ENCODE measurements at regions not wholly inside any gene's neighbourhood (a gene's known extent, or its start where the extent isn't known, plus 50 kb on each side); places are given as distances from the start of the nearest gene placed in this dataset.

DNA sequence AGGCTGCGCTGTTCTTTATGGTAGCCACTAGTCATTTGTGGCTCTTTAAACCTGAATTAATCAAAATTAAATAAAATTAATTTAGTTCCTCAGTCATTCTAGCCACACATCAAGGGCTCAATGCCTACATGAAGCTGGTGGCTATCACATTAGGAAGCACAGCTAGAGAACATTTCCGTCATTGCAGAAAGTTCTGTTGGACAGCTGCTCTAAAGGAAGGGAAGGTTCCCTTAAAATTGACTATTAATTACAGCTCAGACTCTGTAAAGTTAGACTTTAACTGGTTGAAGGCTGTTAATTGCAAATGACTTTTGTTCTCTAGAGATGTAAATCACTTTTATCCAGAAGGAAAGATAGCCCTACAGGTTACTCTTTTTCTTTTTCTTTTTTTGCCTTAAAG, 202.7 kb upstream of the ADAMTS9 start:
- Histone ChIP-seq H3K4me1 (ENCODE audit: control insufficient read depth, low read depth, low read length) (peaks cover 6% of the 10 kb centered on the region), H3K9me3 (ENCODE audit: control insufficient read depth, low read depth, low read length) (no peaks in the 10 kb centered on the region), H3K36me3 (ENCODE audit: control insufficient read depth, low read depth, low read length) (no peaks in the 10 kb centered on the region), H3K9ac (ENCODE audit: low read length) (no peak overlapping the region), H3K27me3 (ENCODE audit: control insufficient read depth, insufficient read depth, low read length) (no peaks in the 10 kb centered on the region), H3K4me3 (ENCODE audit: low read length) (no peak overlapping the region), H3K27ac (ENCODE audit: low read length) (no peak overlapping the region)

DNA sequence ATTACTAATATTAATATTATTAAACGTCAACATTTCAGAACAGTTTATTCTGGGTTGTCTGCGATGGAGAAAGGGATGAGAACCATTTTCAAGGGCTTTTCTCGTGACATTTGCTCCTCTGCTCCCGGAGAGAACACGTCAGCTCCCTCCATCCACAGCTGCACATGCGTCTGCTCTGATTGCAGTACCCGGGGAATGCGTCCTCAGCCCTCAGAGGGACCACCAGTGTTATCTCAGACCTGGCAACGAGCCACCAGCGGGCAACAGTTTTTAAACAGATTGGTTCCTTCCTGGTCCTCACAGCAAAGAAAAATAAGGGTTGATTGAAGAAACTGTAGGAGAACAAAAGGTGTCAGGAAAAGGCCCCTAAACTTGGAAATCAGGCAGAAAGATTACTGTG, 202.2 kb upstream of the ADAMTS9 start:
- H3K4me3 ChIP-seq (ENCODE audit: low read length) = no peak overlapping the region
- H3K36me3 ChIP-seq (ENCODE audit: control insufficient read depth, low read depth, low read length) = no peaks in the 10 kb centered on the region
- no peaks in the 10 kb centered on the region for H3K27me3 ChIP-seq (ENCODE audit: control insufficient read depth, insufficient read depth, low read length)
- no peak overlapping the region for H3K27ac ChIP-seq (ENCODE audit: low read length)
- H3K4me1 ChIP-seq (ENCODE audit: control insufficient read depth, low read depth, low read length) = peaks cover 6% of the 10 kb centered on the region
- no peak overlapping the region for H3K9ac ChIP-seq (ENCODE audit: low read length)
- H3K9me3 ChIP-seq (ENCODE audit: control insufficient read depth, low read depth, low read length) = no peaks in the 10 kb centered on the region

GRCh38 chr3:64888840-64889392, 201.1 kb upstream of the ADAMTS9 start:
- no peak overlapping the region for H3K9ac ChIP-seq (ENCODE audit: low read length)
- H3K27me3 ChIP-seq (ENCODE audit: control insufficient read depth, insufficient read depth, low read length) = no peaks in the 10 kb centered on the region
- peaks cover 6% of the 10 kb centered on the region for H3K4me1 ChIP-seq (ENCODE audit: control insufficient read depth, low read depth, low read length)
- H3K27ac ChIP-seq (ENCODE audit: low read length) = no peak overlapping the region
- H3K36me3 ChIP-seq (ENCODE audit: control insufficient read depth, low read depth, low read length) = no peaks in the 10 kb centered on the region
- H3K9me3 ChIP-seq (ENCODE audit: control insufficient read depth, low read depth, low read length) = no peaks in the 10 kb centered on the region
- no peak overlapping the region for H3K4me3 ChIP-seq (ENCODE audit: low read length)

- Histone ChIP-seq H3K36me3 (ENCODE audit: control insufficient read depth, low read depth, low read length) (no peaks in the 10 kb centered on the region), H3K9ac (ENCODE audit: low read length) (no peak overlapping the region), H3K27ac (ENCODE audit: low read length) (no peak overlapping the region), H3K4me1 (ENCODE audit: control insufficient read depth, low read depth, low read length) (peaks cover 6% of the 10 kb centered on the region), H3K4me3 (ENCODE audit: low read length) (no peak overlapping the region), H3K27me3 (ENCODE audit: control insufficient read depth, insufficient read depth, low read length) (no peaks in the 10 kb centered on the region), H3K9me3 (ENCODE audit: control insufficient read depth, low read depth, low read length) (no peaks in the 10 kb centered on the region)
These were observed 200.4 kb upstream of the ADAMTS9 start for GRCh38 chr3:64888165-64888564.

DNA sequence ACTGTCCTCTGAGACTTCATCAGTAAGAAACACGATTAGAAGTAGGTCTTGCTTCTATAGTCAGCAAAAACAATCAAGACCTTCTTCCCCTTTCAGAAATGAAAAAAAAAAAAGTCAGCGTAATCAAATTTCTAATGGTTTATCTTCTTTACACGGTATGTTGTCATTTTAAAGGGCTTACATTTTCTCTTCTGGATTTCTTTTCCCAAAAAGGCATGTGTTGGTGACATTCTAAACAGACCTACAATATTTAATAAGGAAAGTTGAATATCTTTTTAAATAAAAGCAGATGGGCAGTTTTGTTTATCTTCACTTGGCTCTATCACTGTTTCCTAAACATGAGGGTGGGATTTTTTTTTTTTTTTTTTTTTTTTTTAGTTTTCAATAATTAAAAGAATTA, 197.3 kb upstream of the ADAMTS9 start:
- Histone ChIP-seq H3K9ac (ENCODE audit: low read length) (no peak overlapping the region), H3K27ac (ENCODE audit: low read length) (no peak overlapping the region), H3K36me3 (ENCODE audit: control insufficient read depth, low read depth, low read length) (no peaks in the 10 kb centered on the region), H3K4me1 (ENCODE audit: control insufficient read depth, low read depth, low read length) (no peaks in the 10 kb centered on the region), H3K27me3 (ENCODE audit: control insufficient read depth, insufficient read depth, low read length) (no peaks in the 10 kb centered on the region), H3K4me3 (ENCODE audit: low read length) (no peak overlapping the region), H3K9me3 (ENCODE audit: control insufficient read depth, low read depth, low read length) (no peaks in the 10 kb centered on the region)

GRCh38 chr3:64884536-64884935, 196.7 kb upstream of the ADAMTS9 start:
- Histone ChIP-seq H3K27ac (ENCODE audit: low read length) (no peak overlapping the region), H3K36me3 (ENCODE audit: control insufficient read depth, low read depth, low read length) (no peaks in the 10 kb centered on the region), H3K9me3 (ENCODE audit: control insufficient read depth, low read depth, low read length) (no peaks in the 10 kb centered on the region), H3K4me3 (ENCODE audit: low read length) (no peak overlapping the region), H3K27me3 (ENCODE audit: control insufficient read depth, insufficient read depth, low read length) (no peaks in the 10 kb centered on the region), H3K9ac (ENCODE audit: low read length) (no peak overlapping the region), H3K4me1 (ENCODE audit: control insufficient read depth, low read depth, low read length) (no peaks in the 10 kb centered on the region)

DNA sequence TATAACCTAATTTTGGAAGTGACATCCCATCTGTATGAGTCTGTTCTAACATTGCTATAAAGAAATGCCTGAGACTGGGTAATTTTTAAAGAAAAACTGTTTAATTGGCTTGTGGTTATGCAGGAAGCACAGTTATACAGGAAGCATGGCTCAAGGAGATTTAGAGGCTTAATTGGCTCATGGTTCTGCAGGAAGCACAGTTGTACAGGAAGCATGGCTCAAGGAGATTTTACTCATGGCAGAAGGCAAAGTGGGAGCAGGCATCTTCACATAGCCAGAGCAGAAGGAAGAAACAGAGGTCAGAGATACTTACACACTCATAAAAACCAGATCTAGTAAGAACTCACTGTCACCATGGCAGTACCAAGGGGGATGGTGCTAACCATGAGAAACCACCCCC, 193.1 kb upstream of the ADAMTS9 start:
- Histone ChIP-seq H3K27me3 (ENCODE audit: control insufficient read depth, insufficient read depth, low read length) (no peaks in the 10 kb centered on the region), H3K36me3 (ENCODE audit: control insufficient read depth, low read depth, low read length) (no peaks in the 10 kb centered on the region), H3K27ac (ENCODE audit: low read length) (no peak overlapping the region), H3K9ac (ENCODE audit: low read length) (no peak overlapping the region), H3K4me3 (ENCODE audit: low read length) (no peak overlapping the region), H3K9me3 (ENCODE audit: control insufficient read depth, low read depth, low read length) (no peaks in the 10 kb centered on the region), H3K4me1 (ENCODE audit: control insufficient read depth, low read depth, low read length) (no peaks in the 10 kb centered on the region)

DNA sequence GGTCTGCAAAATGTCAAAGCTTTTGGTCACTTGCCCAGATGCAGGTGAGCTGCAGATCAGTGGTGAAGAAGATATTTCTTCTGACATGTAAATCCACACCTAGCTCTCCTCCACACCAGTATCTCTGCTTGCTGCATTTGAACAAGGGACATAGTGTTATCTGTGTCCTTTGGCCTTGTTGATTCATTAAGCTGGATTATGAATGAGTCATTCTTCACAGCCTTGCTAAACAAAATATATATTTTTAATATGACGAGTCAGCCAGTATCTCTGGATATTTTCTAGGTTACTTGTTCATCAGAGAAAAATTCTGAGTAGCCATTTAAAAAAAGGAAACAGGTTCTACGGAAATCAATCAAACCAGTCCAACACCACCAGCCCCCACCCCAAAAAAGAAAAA, 190.6 kb upstream of the ADAMTS9 start:
- Histone ChIP-seq H3K9me3 (ENCODE audit: control insufficient read depth, low read depth, low read length) (no peaks in the 10 kb centered on the region), H3K4me3 (ENCODE audit: low read length) (no peak overlapping the region), H3K9ac (ENCODE audit: low read length) (no peak overlapping the region), H3K27ac (ENCODE audit: low read length) (no peak overlapping the region), H3K4me1 (ENCODE audit: control insufficient read depth, low read depth, low read length) (no peaks in the 10 kb centered on the region), H3K27me3 (ENCODE audit: control insufficient read depth, insufficient read depth, low read length) (no peaks in the 10 kb centered on the region), H3K36me3 (ENCODE audit: control insufficient read depth, low read depth, low read length) (no peaks in the 10 kb centered on the region)

- Histone ChIP-seq H3K27ac (ENCODE audit: low read length) (no peak overlapping the region), H3K9me3 (ENCODE audit: control insufficient read depth, low read depth, low read length) (peaks cover 2% of the 10 kb centered on the region), H3K36me3 (ENCODE audit: control insufficient read depth, low read depth, low read length) (no peaks in the 10 kb centered on the region), H3K4me3 (ENCODE audit: low read length) (no peak overlapping the region), H3K27me3 (ENCODE audit: control insufficient read depth, insufficient read depth, low read length) (no peaks in the 10 kb centered on the region), H3K9ac (ENCODE audit: low read length) (no peak overlapping the region), H3K4me1 (ENCODE audit: control insufficient read depth, low read depth, low read length) (no peaks in the 10 kb centered on the region)
These were observed 185.6 kb upstream of the ADAMTS9 start for GRCh38 chr3:64873400-64873799.

- Histone ChIP-seq H3K27me3 (ENCODE audit: control insufficient read depth, insufficient read depth, low read length) (no peaks in the 10 kb centered on the region), H3K4me3 (ENCODE audit: low read length) (no peak overlapping the region), H3K27ac (ENCODE audit: low read length) (no peak overlapping the region), H3K9me3 (ENCODE audit: control insufficient read depth, low read depth, low read length) (peaks cover 2% of the 10 kb centered on the region), H3K36me3 (ENCODE audit: control insufficient read depth, low read depth, low read length) (no peaks in the 10 kb centered on the region), H3K4me1 (ENCODE audit: control insufficient read depth, low read depth, low read length) (no peaks in the 10 kb centered on the region), H3K9ac (ENCODE audit: low read length) (no peak overlapping the region)
These were observed 184.5 kb upstream of the ADAMTS9 start for GRCh38 chr3:64872345-64872744.

DNA sequence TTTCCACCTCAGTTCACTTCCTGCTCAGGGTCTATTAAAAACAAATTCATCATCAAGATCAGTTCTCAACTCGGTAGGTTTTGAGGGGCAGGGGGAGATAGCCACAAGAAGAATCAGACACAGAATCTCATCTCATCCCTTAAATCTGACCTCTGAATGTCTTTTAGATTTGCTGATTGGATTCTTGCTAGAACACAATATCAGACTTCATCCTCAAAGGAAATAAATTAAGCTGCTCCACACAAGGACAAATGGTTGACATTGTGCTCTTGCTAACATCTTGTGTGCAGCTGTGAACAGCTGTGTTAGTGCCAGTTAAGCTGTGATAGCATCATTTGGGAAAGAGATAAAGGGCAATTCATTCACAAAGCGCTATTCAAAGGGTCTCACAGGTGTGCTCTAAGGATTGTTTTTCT, 184.0 kb upstream of the ADAMTS9 start:
- Histone ChIP-seq H3K27ac (ENCODE audit: low read length) (no peak overlapping the region), H3K4me1 (ENCODE audit: control insufficient read depth, low read depth, low read length) (no peaks in the 10 kb centered on the region), H3K9ac (ENCODE audit: low read length) (no peak overlapping the region)

GRCh38 chr3:64870876-64871646, 183.3 kb upstream of the ADAMTS9 start:
- peaks cover 2% of the 10 kb centered on the region for H3K9me3 ChIP-seq (ENCODE audit: control insufficient read depth, low read depth, low read length)
- no peak overlapping the region for H3K4me3 ChIP-seq (ENCODE audit: low read length)
- no peak overlapping the region for H3K27ac ChIP-seq (ENCODE audit: low read length)
- H3K4me1 ChIP-seq (ENCODE audit: control insufficient read depth, low read depth, low read length) = peaks cover 5% of the 10 kb centered on the region
- no peaks in the 10 kb centered on the region for H3K36me3 ChIP-seq (ENCODE audit: control insufficient read depth, low read depth, low read length)
- H3K27me3 ChIP-seq (ENCODE audit: control insufficient read depth, insufficient read depth, low read length) = no peaks in the 10 kb centered on the region
- H3K9ac ChIP-seq (ENCODE audit: low read length) = no peak overlapping the region

More for the DNA sequence above, 184.0 kb upstream of the ADAMTS9 start:
- no peak overlapping the region for H3K4me3 ChIP-seq (ENCODE audit: low read length)
- H3K36me3 ChIP-seq (ENCODE audit: control insufficient read depth, low read depth, low read length) = no peaks in the 10 kb centered on the region
- H3K9me3 ChIP-seq (ENCODE audit: control insufficient read depth, low read depth, low read length) = peaks cover 2% of the 10 kb centered on the region
- no peaks in the 10 kb centered on the region for H3K27me3 ChIP-seq (ENCODE audit: control insufficient read depth, insufficient read depth, low read length)

All from iPS-18a (cell line).